Hematopoietic multipotent progenitor cell treated with erythropoietin and hydrocortisone succinate and interleukin-3 and kit ligand, for 8 days (in vitro differentiated cells): ENCODE measurements at regions not wholly inside any gene's neighbourhood (a gene's known extent, or its start where the extent isn't known, plus 50 kb on each side); places are given as distances from the start of the nearest gene placed in this dataset.

ENCODE experiments used
- DNase-seq: peaks from one replicate; pipeline ENCODE4 v3.0.0-alpha.2; 2015

GRCh38 chr12:130104571-130105106, 57.6 kb upstream of the FZD10 start:
- DNase-seq, result no peak

GRCh38 chr12:130109062-130109945, 53.0 kb upstream of the FZD10 start:
- no peak for DNase-seq

DNA sequence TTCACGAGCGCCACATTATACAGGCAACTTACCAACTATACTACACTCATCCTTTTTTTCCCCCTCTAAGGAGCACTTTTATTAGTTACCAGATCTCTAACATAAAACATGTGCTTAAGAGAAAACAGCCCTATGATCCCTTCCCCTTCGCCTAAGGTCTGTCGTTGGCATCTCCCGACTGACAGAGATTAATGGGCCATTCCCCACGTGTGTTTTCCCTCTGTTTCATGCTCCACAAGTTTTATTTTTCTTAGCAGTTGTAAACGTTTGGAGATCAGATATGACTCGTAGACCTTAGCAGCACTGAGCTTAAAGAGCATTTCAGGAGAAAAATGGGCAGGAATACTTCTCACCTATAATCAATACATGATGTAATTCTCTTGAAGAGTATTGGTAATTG, 51.4 kb upstream of the FZD10 start:
- no peak for DNase-seq

- no peak for DNase-seq
Observed at GRCh38 chr12:130111965-130112496, 50.2 kb upstream of the FZD10 start.
